ENCODE measurements at regions not wholly inside any gene's neighbourhood (a gene's known extent, or its start where the extent isn't known, plus 50 kb on each side); places are given as distances from the start of the nearest gene placed in this dataset.
"Not testable (repeated sequence)": the region's sequence is repeated elsewhere in the genome, so short reads cannot be mapped to it uniquely, and the experiment has no call there.

DNA sequence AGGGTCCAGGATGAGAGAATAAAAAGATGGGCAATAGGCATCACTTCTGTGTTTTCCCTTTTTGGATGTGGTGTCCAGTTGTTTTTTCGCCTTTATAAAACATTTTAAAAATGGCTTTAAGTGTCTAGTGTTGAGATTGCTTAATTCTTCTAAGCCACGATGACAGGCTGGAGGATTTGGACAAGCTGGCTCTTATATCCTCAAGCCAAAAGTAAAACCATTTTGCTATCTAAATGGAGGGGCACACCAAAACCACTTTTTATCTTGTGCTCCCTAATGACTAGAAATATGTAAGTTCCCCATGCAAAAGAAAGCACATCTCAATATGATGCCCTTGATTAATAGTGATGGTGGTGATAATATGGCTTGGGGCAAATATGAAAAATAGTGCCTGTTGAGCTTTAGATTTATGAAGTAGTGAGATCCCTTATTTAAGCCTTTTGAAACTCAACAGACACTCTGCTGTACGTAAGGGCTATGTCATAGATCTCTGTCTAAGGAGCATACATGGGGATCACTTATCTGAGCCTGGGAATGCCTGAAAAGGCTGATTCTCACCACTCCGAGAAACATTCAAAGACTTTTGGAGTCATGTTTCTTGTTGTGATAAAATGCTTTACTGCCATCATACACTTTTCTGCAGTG lies 185.5 kb downstream of the KCNS3 start:
- no peak for DNase-seq

DNA sequence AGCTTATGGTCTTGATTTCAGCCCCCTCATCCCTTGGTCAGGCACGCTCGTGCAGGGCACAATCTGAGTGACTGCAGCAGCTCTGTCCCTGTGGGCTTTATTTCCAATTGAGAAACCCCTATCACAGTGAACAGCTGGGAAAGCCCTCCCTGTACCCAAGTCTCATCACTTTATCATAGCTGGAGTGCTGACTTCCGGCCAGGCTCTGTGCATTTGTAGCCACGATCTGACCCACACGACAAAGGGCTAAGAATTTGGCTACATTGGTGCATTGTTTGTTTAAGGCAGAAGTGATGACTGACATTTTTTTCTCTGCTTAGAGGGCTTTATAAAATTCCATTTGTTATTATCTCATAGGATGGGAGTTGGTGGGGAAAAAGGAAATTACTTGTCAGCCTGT lies 184.4 kb downstream of the KCNS3 start:
- no peak for DNase-seq

DNA sequence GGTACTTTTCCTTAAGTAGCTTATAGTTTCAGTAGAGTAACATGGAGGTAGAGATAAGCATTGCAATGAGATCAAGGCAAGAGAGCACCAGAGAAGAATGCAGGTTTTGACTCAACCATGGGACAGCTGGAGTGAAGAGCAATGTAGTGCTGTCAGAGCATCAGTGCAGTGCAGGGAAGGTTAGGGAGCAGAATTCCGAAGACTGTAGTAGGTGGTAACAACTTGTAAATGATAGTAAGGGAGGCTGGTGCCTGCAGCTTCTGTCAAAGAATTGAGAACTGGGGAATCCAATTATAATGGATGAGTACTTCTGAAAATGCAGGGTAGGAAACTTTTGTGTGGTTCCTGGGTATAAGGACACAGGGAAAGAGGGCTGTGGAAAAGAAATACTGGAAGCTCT lies 183.2 kb downstream of the KCNS3 start:
- DNase-seq: no peak

DNA sequence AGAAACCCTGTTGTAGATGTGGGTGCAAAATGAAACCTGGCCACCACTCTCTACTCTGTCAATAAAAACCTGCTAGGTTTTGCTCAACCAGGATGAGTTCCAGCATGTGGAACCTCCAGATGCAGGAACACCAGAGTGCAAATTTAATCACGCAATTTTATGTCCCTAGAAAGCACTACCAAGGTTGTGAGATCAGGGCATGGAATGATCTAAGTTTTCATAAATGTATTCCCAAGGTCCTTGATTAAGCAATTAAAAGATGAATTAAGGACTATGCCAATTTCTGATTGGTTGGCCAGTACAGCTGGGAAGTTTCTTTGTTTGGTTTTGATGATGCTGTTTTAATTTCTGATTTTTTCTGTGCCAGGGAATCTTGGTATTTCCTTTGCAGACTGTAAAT lies 179.2 kb downstream of the KCNS3 start:
- no peak for DNase-seq

- DNase-seq: no peak
Observed at GRCh38 chr2:18055290-18055689, 176.8 kb downstream of the KCNS3 start.

- DNase-seq: no peak
Observed at GRCh38 chr2:18050001-18050400, 171.5 kb downstream of the KCNS3 start.

GRCh38 chr2:18049325-18049724 lies 170.9 kb downstream of the KCNS3 start:
- no peak for DNase-seq

GRCh38 chr2:18047896-18048657 lies 169.6 kb downstream of the KCNS3 start:
- DNase-seq: no peak

DNA sequence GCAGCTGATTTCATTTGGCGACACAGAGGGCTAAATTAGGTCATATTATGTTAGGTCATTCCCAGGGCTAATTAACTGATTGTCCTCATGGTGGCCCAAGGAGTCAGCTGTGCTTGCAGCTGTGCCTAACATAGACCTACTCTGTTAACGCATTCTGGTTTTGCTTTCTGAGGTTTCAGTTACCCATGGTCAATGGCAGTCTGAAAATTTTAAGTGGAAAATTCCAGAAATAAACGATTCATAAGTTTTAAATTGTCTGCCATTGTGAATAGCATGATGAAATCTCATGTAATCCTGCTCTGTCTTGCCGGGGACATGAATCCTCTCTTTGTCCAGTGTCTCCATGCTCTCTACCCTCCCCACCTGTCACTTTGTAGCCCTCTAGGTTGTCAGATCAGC lies 168.7 kb downstream of the KCNS3 start:
- DNase-seq: no peak

DNA sequence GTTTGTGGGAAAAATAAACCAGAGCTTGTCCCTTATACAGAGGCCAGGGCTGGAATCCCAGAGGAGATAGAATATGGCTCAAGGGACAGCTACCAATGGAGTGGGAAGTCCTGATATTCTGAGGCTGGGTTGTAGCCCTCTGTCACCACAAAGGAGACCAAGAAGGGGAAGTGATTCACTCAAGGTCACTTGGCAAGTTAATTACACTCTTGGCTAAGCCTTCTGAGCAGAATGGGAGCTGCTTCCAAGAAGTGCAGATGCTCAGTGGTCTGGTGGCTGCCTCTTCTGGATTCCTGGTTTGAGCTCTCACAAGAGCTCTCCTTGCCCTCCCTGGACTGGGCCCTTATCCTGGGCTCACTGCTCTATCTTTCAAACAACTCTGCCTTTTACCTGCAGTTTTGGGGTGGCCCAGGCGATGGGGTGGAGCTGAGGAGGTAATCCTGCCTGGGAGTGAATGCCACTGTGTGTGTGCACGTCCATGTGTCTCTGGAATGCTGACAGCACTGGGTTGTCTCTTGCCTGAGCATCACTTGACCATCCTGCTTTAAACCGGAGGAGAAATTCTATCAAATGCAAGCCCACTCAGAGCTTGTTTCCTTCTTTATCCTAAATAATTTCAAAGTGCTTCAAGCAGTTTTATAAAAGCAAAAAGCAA lies 168.2 kb downstream of the KCNS3 start:
- DNase-seq: no peak

DNA sequence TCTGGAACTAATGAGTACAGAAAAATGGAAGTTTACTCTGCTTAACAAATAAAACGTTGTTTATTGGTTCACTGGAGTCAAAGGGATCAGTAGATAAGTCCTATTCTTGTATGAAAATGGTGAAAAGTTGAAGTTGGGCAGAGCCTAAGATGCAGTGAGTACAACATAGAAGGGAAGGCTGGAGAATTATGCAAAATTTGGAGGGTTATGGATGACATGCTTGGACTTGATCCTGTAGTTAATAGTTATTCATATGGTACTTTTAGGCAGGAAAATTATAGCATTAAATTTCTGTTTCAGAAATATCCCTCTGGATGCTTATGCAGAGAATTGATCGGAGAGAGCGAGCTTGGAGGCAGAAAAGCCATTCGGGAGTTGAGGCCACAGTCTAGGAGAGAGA lies 167.6 kb downstream of the KCNS3 start:
- DNase-seq: no peak

GRCh38 chr2:18045230-18045629 lies 166.8 kb downstream of the KCNS3 start:
- DNase-seq: no peak

DNA sequence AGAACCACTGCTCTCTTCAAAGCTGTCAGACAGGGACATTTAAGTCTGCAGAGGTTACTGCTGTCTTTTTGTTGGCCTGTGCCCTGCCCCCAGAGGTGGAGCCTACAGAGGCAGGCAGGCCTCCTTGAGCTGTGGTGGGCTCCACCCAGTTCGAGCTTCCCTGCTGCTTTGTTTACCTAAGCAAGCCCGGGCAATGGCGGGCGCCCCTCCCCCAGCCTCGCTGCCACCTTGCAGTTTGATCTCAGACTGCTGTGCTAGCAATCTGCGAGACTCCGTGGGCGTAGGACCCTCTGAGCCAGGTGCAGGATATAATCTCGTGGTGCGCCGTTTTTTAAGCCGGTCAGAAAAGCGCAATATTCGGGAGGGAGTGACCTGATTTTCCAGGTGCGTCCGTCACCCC lies 138.9 kb downstream of the KCNS3 start:
- not testable (repeated sequence) for DNase-seq

DNA sequence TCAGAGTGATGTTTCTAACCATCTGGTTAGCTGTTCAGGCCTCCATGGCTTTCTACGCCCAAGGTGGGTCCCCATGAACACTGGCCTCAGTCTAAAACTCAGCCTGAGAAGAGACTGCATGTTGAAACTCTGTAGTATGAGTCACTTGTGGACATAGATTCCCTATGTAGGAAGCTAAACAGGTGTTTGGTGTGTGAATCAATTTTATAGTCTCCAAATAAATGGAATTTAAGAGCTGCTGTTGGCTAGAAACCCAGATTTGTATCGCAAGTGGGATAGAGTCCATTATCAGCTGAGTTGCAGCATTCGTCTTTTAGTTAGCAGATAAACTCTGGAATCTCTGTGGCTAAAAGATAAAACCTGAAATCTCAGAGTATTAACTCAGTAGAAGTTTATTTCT lies 131.4 kb downstream of the KCNS3 start:
- no peak for DNase-seq

- DNase-seq: no peak
Observed at GRCh38 chr2:18005411-18005810, 126.9 kb downstream of the KCNS3 start.

DNA sequence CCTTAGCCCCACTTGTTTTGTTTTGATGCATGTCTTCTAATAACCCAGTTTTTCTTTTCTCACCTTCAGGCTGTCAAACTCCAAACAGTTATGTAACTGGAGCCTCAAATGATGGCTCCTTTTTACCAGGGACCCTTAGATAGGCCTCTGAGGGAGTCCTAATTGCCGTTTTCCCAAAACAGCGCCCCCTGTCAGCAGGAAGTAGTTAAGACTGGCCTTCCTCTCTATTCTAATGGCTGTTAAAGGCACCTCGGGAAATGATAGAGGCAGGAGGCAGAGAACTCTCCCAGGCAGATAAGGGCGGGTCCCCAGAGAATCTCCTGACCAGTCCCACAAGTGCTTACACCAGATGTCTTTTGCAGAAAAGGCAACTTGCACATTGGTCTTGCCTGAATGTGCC lies 123.2 kb downstream of the KCNS3 start:
- no peak for DNase-seq

GRCh38 chr2:17996978-17997377 lies 118.5 kb downstream of the KCNS3 start:
- DNase-seq: no peak

DNA sequence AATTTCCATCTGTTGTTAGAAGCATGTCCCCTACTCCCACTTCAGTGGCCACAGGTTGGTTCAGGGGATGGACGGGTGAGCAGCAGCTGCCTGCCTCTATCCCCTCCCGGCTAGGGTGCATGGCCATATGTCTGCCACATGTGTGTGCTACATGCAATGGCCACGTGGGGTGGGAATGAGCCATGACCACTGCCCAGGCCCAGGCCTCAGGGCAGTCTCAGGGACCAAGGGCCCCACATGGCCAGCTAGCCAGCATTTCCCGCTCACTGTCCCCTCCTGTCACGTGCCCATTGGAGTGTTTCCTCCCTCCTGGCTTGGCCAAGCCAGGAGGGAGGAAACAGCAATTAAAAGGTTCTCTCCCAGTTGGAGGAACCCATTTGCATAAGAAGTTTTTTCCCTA lies 117.1 kb downstream of the KCNS3 start:
- no peak for DNase-seq
